K562 (cell line): ENCODE measurements at regions not wholly inside any gene's neighbourhood (a gene's known extent, or its start where the extent isn't known, plus 50 kb on each side); places are given as distances from the start of the nearest gene placed in this dataset.

Source experiments
- ATAC-seq: fragments of 200-7000 bp; cut with Tn5 transposase; 3 replicates; pipeline ENCODE4 v1.9.1; 2020; ENCODE audit warnings: moderate library complexity
- BruUV-seq: library from RNA; stranded (reverse); fragments of 400-500 nt; replicated peaks from 2 replicates; lab custom pipeline; 2021; lab: Mats Ljungman, UMichigan
- CTCF ChIA-PET: fragments of 300-600 bp; formaldehyde crosslinking; extraction: SDS; loops from one replicate; lab custom pipeline; 2021; ENCODE audit warnings: low intra/inter-chr PET ratio; lab: Yijun Ruan, JAX
- POLR2A ChIA-PET: fragments of 300-600, 350-650 bp; sonication (Branson Sonifier 250); formaldehyde crosslinking; extraction: SDS; loops from one replicate; lab custom pipeline; 2021; ENCODE audit warnings: antibody characterized with exemption, inconsistent platforms; lab: Yijun Ruan, JAX
- DNase-seq, 4 experiments: peaks; one replicate each; pipeline versions ENCODE4 v3.0.0 to v3.0.0-alpha.2; 2011 to 2018; ENCODE audit warnings: low spot score in 3 of 4, mixed read lengths in 3 of 4; ENCODE audit errors: extremely low read depth in 1 of 4
- FAIRE-seq: peaks from 2 replicates; lab custom pipeline; 2011; peaks lifted over from hg19 to GRCh38; lab: Jason Lieb, UNC
- H2AFZ ChIP-seq: 2 replicates; pipeline ENCODE4 v1.6.0; 2011; ENCODE audit warnings: low read depth, low read length, control low read depth, inconsistent platforms
- H3K27ac ChIP-seq: fragments of 200-600 bp; 3 replicates; pipeline ENCODE4 v1.8.0; 2011; ENCODE audit warnings: low read depth, mild to moderate bottlenecking, control low read depth, inconsistent platforms, low read length, moderate library complexity, mixed read lengths; ENCODE audit errors: extremely low read depth
- H3K27me3 ChIP-seq, 2 experiments: fragments of 300-600 bp in 1 of 2; 2 replicates in 1 of 2; 3 replicates in 1 of 2; pipeline versions ENCODE4 v1.6.0 to v1.8.0; 2011; ENCODE audit warnings: inconsistent platforms in 2 of 2, low read length in 2 of 2, mild to moderate bottlenecking in 1 of 2, mixed read lengths in 1 of 2, moderate library complexity in 1 of 2; ENCODE audit not compliant: control insufficient read depth in 2 of 2, insufficient read depth in 2 of 2
- H3K36me3 ChIP-seq: fragments of 300-600 bp; 3 replicates; pipeline ENCODE4 v1.8.0; 2011; ENCODE audit warnings: mild to moderate bottlenecking, low read length, inconsistent platforms; ENCODE audit not compliant: control insufficient read depth, insufficient read depth
- H3K4me1 ChIP-seq, 2 experiments: fragments of 200-600 bp in 1 of 2; replicated peaks in 1 of 2; 2 replicates in 1 of 2; 3 replicates in 1 of 2; pipeline versions ENCODE4 v1.5.1 to v1.8.0; 2011; ENCODE audit warnings: inconsistent platforms in 2 of 2, low read length in 2 of 2, mild to moderate bottlenecking in 1 of 2, mixed read lengths in 1 of 2, moderate library complexity in 1 of 2; ENCODE audit not compliant: control insufficient read depth in 2 of 2, insufficient read depth in 2 of 2
- H3K4me2 ChIP-seq: 2 replicates; pipeline ENCODE4 v1.6.1; 2011; ENCODE audit warnings: low read length, control low read depth, inconsistent platforms, mixed read lengths; ENCODE audit not compliant: insufficient read depth
- H3K4me3 ChIP-seq: fragments of 200-600 bp; sonication (generic), shearing (Covaris generic); 2 replicates; pipeline ENCODE4 v1.5.1; 2016; ENCODE audit warnings: control low read depth, inconsistent platforms
- H3K79me2 ChIP-seq: fragments of 200-600 bp; 3 replicates; pipeline ENCODE4 v1.8.0; 2011; ENCODE audit warnings: low read length, inconsistent platforms; ENCODE audit not compliant: control insufficient read depth, insufficient read depth
- H3K9ac ChIP-seq, 2 experiments: 2 replicates each; pipeline versions ENCODE4 v1.6.0 to v1.6.1; 2011; ENCODE audit warnings: low read depth in 2 of 2, low read length in 2 of 2, control low read depth in 1 of 2, inconsistent platforms in 1 of 2, mild to moderate bottlenecking in 1 of 2, mixed read lengths in 1 of 2; ENCODE audit not compliant: insufficient read depth in 1 of 2
- H3K9me1 ChIP-seq: one replicate; pipeline ENCODE4 v1.6.0; 2011; ENCODE audit warnings: inconsistent platforms, mild to moderate bottlenecking, low read length, moderate library complexity; ENCODE audit not compliant: control insufficient read depth, insufficient read depth
- H3K9me3 ChIP-seq: replicated peaks from 2 replicates; pipeline ENCODE4 v1.5.1; 2011; ENCODE audit warnings: low read depth, low read length, inconsistent platforms; ENCODE audit not compliant: control insufficient read depth, insufficient read depth
- H4K20me1 ChIP-seq: replicated peaks from 2 replicates; pipeline ENCODE4 v1.6.1; 2011; ENCODE audit warnings: low read length, inconsistent platforms, mixed read lengths; ENCODE audit not compliant: control insufficient read depth, insufficient read depth
- CREBBP ChIP-seq: IDR thresholded peaks from one replicate; pipeline ENCODE4 v1.6.1; 2012; ENCODE audit warnings: low read depth, mild to moderate bottlenecking, control low read depth, inconsistent platforms, low read length
- DACH1 ChIP-seq: fragments of 450-650 bp; IDR thresholded peaks from 2 replicates; pipeline ENCODE4 v1.6.1; 2018; ENCODE audit not compliant: partially characterized antibody
- MAFF ChIP-seq: IDR thresholded peaks from 2 replicates; pipeline ENCODE4 v1.6.1; 2012; ENCODE audit warnings: low read length, improper control_type of control experiment
- NRF1 ChIP-seq, 2 experiments: fragments of 450-650 bp; IDR thresholded peaks in 1 of 2; conservative IDR thresholded peaks in 1 of 2; 2 replicates each; pipeline ENCODE4 v1.6.1; 2014; ENCODE audit warnings: mild to moderate bottlenecking in 2 of 2
- THRAP3 ChIP-seq: fragments of 450-650 bp; IDR thresholded peaks from 2 replicates; pipeline ENCODE4 v1.6.1; 2016; ENCODE audit warnings: mild to moderate bottlenecking, inconsistent platforms, borderline replicate concordance
- ZBTB7A ChIP-seq: IDR thresholded peaks from 2 replicates; pipeline ENCODE4 v1.6.1; 2011; ENCODE audit warnings: low read depth, mild to moderate bottlenecking, low read length, moderate library complexity, borderline replicate concordance; ENCODE audit not compliant: control insufficient read depth
- ZNF12 ChIP-seq: sonication (generic); formaldehyde crosslinking; IDR thresholded peaks from 2 replicates; pipeline ENCODE4 v1.4.0; 2020; ENCODE audit warnings: mild to moderate bottlenecking, missing genetic modification reagents
- ZNF174 ChIP-seq: fragments of 250-450 bp; sonication (Bioruptor Pico); IDR thresholded peaks from 2 replicates; pipeline ENCODE4 v1.4.0; 2020; ENCODE audit warnings: mild to moderate bottlenecking
- WGBS: fragments of 100-300 bp; shearing (Covaris generic); methylation state at CpG from one replicate; pipeline ENCODE4 v1.1.6; 2016; ENCODE audit warnings: low coverage, mixed read lengths; ENCODE audit not compliant: insufficient coverage; ENCODE audit errors: missing lambda C conversion rate; 5-methylcytosine and 5-hydroxymethylcytosine counted together
- in situ Hi-C: fragments of 300-500 bp; cut with MboI; formaldehyde crosslinking; loops from 4 replicates; pipeline ENCODE4 v1.15.0; 2018; ENCODE audit warnings: inconsistent platforms, mixed read lengths
- intact Hi-C: fragments of 100-400 bp; cut with micrococcal nuclease; formaldehyde crosslinking; loops from 2 replicates; pipeline ENCODE4 v1.14.2; 2022
- TF ChIP-seq, protein P1 (sequence below): fragments of 250-450 bp; sonication (Bioruptor Pico); IDR thresholded peaks from 2 replicates; pipeline ENCODE4 v1.9.0; 2021; ENCODE audit warnings: mild to moderate bottlenecking, inconsistent platforms
- TF ChIP-seq, protein P2 (sequence below): fragments of 250-450 bp; sonication (Bioruptor Pico); IDR thresholded peaks from 2 replicates; pipeline ENCODE4 v1.5.0; 2021

DNA sequence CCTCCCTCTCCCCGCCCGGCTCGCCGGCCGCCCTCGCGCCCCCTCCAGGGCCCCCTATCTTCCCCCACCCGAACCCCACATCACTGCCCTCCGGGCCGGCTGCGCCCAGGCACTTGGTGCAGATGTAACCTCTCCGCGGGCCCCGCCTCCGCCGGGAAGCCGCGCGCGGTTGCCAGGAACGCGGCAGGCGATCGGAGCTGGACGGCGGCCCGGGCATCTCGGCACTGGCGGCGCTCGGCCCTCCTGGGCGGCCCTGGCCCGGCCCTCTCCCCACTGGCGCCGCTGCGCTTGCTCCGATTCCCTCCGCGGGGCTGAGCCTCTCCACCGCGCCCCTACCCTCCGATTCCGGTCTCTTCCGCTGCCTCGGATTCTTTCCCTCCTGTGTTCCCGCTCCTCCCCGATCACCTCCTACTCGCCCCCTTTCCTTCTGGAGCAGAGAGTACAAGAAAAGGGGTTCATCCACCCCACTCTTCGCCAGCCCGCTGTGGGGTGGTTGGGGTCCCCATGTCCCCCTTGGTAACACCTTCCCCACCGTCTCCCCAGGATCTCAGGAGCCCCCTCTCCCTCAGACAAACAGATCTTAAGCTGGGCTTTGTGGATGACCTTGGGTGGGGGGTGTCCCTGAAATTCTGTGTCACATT, 70.6 kb downstream of the C9orf50 start:
- no peaks in the 10 kb centered on the region for H3K79me2 ChIP-seq
- H3K27ac ChIP-seq = no peak overlapping the region
- TF ChIP-seq MAFF = no peak
- no peak for TF ChIP-seq CREBBP
- TF ChIP-seq, protein P1, sequence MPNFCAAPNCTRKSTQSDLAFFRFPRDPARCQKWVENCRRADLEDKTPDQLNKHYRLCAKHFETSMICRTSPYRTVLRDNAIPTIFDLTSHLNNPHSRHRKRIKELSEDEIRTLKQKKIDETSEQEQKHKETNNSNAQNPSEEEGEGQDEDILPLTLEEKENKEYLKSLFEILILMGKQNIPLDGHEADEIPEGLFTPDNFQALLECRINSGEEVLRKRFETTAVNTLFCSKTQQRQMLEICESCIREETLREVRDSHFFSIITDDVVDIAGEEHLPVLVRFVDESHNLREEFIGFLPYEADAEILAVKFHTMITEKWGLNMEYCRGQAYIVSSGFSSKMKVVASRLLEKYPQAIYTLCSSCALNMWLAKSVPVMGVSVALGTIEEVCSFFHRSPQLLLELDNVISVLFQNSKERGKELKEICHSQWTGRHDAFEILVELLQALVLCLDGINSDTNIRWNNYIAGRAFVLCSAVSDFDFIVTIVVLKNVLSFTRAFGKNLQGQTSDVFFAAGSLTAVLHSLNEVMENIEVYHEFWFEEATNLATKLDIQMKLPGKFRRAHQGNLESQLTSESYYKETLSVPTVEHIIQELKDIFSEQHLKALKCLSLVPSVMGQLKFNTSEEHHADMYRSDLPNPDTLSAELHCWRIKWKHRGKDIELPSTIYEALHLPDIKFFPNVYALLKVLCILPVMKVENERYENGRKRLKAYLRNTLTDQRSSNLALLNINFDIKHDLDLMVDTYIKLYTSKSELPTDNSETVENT = no peak
- TF ChIP-seq DACH1 = no peak
- no peak for TF ChIP-seq ZBTB7A
- TF ChIP-seq THRAP3 = no peak
- no peak for TF ChIP-seq NRF1 (conservative IDR thresholded peaks at IDR 0.05 in 1 of 2, IDR thresholded peaks at IDR 0.05 in 1 of 2)
- TF ChIP-seq ZNF12 = no peak
- TF ChIP-seq, protein P2, sequence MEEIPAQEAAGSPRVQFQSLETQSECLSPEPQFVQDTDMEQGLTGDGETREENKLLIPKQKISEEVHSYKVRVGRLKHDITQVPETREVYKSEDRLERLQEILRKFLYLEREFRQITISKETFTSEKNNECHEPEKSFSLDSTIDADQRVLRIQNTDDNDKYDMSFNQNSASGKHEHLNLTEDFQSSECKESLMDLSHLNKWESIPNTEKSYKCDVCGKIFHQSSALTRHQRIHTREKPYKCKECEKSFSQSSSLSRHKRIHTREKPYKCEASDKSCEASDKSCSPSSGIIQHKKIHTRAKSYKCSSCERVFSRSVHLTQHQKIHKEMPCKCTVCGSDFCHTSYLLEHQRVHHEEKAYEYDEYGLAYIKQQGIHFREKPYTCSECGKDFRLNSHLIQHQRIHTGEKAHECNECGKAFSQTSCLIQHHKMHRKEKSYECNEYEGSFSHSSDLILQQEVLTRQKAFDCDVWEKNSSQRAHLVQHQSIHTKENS (CRISPR knock-in tag) = no peak
- TF ChIP-seq ZNF174 = no peak
- no TSS peak for BruUV-seq
- H3K4me1 ChIP-seq = peaks cover 0 to 14% of the 10 kb centered on the region in 2 experiments; a peak in 2 of 5 replicates
- no peak overlapping the region for H3K4me2 ChIP-seq
- POLR2A ChIA-PET = interaction anchor here (0.6 to 0.9 kb wide), 3 partner anchors 9 to 61 kb away, joined by 3 to 4 read pairs (median 4); no protein-coding TSS in a partner anchor
- no peak overlapping the region for H2AFZ ChIP-seq
- FAIRE-seq (no peak), ATAC-seq (no peak), DNase-seq (no peak)
- no peaks in the 10 kb centered on the region for H4K20me1 ChIP-seq
- in situ Hi-C loops = no loop called here
- WGBS = 25% methylated on average over 22 of the region's 51 CpGs
- no peaks in the 10 kb centered on the region for H3K9me3 ChIP-seq
- H3K9me1 ChIP-seq = no peaks in the 10 kb centered on the region
- no peak overlapping the region for H3K4me3 ChIP-seq
- H3K9ac ChIP-seq = no peak overlapping the region
- CTCF ChIA-PET = no interaction called here
- H3K27me3 ChIP-seq = peaks cover 9 to 45% of the 10 kb centered on the region in 2 experiments; a peak in 3 of 5 replicates
- no peaks in the 10 kb centered on the region for H3K36me3 ChIP-seq
- intact Hi-C loops = loop anchor here (10.0 kb wide), 1 partner anchor 54 kb away; no protein-coding TSS in a partner anchor
